ENCODE measurements at regions not wholly inside any gene's neighbourhood (a gene's known extent, or its start where the extent isn't known, plus 50 kb on each side); places are given as distances from the start of the nearest gene placed in this dataset.

GRCh38 chr2:19846567-19846966 is 55.2 kb downstream of the TTC32 start:
- TF ChIP-seq CTCF (conservative IDR thresholded peaks at IDR 0.05) = no peak
- no peak overlapping the region for H3K27ac ChIP-seq

GRCh38 chr2:19846030-19846429 is 55.8 kb downstream of the TTC32 start:
- no peak for TF ChIP-seq CTCF (conservative IDR thresholded peaks at IDR 0.05)
- no peak overlapping the region for H3K27ac ChIP-seq

- no peak overlapping the region for H3K27ac ChIP-seq
- TF ChIP-seq CTCF (conservative IDR thresholded peaks at IDR 0.05) = no peak
These were observed 56.4 kb downstream of the TTC32 start for GRCh38 chr2:19845323-19845920.

DNA sequence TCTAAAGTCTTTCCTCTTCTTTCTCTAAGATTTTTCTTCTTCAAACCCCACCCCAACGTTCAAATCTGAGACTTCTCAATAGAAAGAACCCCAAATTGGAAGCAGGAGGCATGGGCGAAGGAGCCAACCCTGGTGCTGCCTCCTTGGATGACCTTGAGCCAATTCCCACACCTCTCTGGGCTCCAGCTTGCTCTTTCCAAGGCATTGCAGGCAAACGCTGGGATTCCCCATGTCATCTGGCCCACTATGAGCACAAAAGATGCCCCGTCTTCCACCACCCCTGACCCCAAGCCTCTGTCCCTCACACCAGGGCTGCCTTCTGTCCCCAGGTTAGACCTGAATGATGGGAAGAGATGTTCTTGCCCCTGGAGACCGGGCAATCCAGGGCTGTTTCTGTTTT is 57.0 kb downstream of the TTC32 start:
- TF ChIP-seq CTCF (conservative IDR thresholded peaks at IDR 0.05) = no peak
- H3K27ac ChIP-seq = no peak overlapping the region

DNA sequence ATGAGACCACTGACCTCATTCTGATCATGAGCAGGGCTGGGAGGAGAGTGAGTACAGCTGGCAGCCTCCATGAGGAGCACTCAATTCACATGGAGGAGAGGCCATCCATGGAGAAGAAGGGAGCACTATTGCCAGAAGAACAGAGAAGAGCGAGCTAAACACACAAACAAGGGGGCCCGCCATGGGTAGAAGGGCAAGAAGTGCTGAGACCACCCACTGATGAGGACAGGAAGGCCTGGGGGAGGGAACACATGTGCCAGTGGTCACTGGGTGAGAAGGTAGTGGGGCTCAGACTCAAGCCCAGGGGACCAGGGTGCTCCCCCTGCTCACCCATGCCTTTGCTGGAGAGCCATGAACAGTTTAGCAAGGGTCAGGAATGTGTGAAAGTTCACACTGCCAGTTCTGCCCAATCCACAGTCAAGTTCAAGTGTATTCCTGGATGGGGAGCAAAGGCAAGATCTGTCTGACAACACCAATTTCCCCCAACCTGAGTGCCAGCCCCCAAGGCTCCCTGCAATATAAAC is 57.7 kb downstream of the TTC32 start:
- TF ChIP-seq CTCF (conservative IDR thresholded peaks at IDR 0.05) = no peak
- no peak overlapping the region for H3K27ac ChIP-seq

- H3K27ac ChIP-seq = no peak overlapping the region
- no peak for TF ChIP-seq CTCF (conservative IDR thresholded peaks at IDR 0.05)
These were observed 59.7 kb downstream of the TTC32 start for GRCh38 chr2:19841918-19842693.

DNA sequence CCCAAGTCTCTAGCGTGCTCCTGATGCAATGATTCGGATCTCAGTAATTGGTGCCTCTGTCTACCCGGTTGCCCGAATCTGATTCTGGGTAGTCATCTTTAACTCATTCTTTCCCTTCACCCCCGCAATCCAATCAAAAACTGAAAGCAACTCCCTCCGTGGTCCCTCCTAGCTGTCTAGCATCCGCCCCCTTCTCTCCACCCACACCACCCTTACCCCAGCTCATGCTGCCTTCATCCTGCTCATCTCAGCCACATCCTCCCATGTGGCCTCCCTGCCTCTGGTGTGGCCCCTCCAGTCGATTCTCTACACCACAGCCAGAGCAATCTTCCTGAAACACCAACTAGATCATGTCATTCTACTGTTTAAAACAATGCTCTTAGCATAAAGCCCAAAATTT is 62.3 kb downstream of the TTC32 start:
- H3K27ac ChIP-seq = no peak overlapping the region
- TF ChIP-seq CTCF (conservative IDR thresholded peaks at IDR 0.05) = no peak
